GM18951 (cell line): ENCODE measurements at regions not wholly inside any gene's neighbourhood (a gene's known extent, or its start where the extent isn't known, plus 50 kb on each side); places are given as distances from the start of the nearest gene placed in this dataset.
"Not testable (repeated sequence)": the region's sequence is repeated elsewhere in the genome, so short reads cannot be mapped to it uniquely, and the experiment has no call there.

Experiments used
- POLR2A ChIP-seq: IDR thresholded peaks from 4 replicates; pipeline ENCODE4 v1.6.1; 2011; ENCODE audit warnings: mild to moderate bottlenecking; ENCODE audit not compliant: insufficient read length, insufficient read depth; ENCODE audit errors: extremely low read depth
- in situ Hi-C: fragments of 300-500 bp; cut with MboI; formaldehyde crosslinking; loops from one replicate; pipeline ENCODE4 v1.12.0; 2022; ENCODE audit warnings: low sequenced_read_pairs, mixed read lengths, inconsistent platforms; ENCODE audit not compliant: unreplicated experiment

DNA sequence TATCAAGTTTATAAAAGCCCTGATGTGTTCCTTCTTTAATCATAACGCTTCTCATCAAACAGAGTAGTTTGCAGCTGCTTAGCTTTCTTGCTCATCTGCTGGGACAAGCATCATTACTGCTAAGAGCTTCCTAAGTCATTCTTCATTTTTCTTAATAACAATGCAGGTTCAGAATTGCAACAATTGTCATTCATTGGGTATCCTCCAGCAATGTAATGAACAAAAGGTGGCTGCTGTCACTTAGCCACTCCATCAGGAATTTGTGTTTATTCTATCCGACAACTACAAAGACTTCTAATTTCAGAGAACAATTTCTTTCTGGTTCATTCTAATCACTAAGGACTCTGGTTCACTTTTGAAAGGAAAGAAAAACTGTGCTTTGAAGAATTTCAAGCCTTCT lies 836.7 kb upstream of the CDH10 start:
- in situ Hi-C loops, result no loop called here
- TF ChIP-seq POLR2A, result no peak

DNA sequence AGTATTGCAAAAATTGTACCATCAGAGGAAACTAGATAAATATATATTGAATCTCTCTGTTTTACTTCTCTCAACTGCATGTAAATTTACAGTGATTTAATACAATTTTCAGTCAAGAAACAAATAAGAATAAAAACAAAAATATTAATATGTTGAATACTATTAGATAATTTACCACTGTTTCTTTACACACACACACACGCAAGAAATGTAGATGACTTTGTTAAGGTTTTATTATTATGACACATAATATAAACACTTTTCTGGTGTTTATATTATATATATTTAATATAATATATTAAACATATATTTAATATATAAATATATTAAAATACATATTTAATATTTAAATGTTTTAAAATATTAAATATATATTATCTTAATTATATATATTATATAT lies 814.3 kb upstream of the CDH10 start:
- in situ Hi-C loops, result no loop called here
- TF ChIP-seq POLR2A, result no peak

DNA sequence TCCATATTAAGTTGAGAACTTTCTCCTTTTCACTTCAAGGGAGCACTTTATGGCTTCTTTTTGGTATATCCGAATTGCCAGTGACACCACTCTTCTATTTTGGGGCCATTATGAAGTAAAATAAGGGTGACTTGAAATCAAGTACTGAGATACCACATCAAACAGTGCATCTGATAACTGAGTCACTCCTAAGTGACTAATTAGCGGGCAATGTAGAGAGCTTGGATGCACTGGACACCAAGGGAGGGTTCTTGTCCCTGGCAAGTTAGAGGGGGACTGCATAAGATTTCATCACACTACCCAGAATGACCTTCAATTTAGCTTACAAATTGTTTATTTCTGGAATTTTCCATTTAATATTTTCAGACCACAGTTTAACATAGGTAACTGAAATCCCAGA lies 813.9 kb upstream of the CDH10 start:
- TF ChIP-seq POLR2A, result no peak
- in situ Hi-C loops, result no loop called here

DNA sequence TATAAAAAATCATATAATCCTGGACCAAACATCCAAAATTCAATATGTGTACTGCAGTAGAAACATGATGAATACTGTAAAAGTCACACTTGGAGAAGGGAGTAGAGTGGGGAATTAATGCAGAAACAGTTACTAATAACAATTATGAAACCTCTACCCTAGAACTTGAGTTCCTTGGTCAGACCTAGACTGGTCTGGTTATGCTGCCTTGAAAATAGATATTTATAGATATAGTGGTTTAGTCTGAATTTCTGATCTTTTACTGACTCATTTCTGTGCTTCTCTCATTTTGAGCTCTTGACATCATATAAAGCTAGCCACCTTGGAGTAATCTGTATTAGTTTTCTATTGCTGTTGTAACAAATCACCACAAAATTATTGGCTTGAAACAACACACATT lies 808.7 kb upstream of the CDH10 start:
- no peak for TF ChIP-seq POLR2A
- in situ Hi-C loops, result no loop called here

DNA sequence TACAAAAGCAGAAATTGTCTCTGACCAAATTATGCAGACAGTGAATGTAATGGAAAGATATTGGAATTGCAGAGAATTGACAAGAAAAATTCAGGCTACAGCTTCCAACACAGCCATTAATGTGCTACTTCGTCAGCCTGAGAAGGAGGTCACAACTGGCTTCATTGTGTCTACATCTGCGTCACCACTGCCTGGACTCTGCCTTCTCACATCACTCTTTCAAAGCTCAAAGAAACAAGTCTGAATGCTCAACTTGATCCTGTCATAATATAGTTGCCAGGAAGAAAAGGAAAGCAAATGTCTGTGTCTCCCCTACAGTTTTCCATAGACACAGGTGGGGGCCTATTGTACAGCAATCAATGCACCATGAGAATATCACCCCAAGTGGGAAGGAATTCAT lies 806.5 kb upstream of the CDH10 start:
- in situ Hi-C loops, result no loop called here
- no peak for TF ChIP-seq POLR2A

- TF ChIP-seq POLR2A, result no peak
- in situ Hi-C loops, result no loop called here
These were observed 803.9 kb upstream of the CDH10 start for GRCh38 chr5:25448646-25449045.

DNA sequence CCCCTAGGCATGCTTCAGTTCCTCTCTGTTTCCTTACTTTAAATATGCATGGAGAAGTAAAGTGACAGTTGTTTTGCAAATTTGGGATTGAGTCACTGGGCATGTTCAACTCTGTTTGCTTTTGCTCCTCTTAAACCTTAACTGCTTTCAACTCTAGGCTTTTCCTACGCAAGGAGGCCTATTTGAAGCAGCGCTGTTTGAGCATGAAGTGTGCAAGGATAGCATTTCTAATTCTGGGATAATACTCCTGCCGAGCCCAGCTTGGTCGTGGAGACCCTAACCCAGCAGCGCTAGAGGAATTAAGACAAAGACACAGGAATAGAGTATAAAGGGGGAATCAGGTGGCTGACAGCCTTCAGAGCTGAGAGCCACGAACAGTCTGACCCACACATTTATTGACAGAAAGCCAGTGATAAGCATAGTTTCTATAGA lies 803.4 kb upstream of the CDH10 start:
- in situ Hi-C loops, result no loop called here
- no peak for TF ChIP-seq POLR2A

DNA sequence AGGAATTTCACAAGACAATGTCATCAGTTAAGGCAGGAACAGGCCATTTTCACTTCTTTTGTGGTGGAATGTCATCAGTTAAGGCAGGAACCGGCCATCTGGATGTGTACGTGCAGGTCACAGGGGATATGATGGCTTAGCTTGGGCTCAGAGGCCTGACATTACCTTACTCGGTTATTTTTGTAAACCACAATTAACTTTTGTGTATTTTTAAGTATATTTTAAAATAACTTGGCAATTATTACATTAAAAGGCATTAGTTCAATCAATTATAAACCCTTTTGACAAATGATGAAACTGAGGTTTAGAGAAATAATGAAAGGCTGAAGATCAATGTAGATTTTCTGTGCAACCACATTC lies 801.3 kb upstream of the CDH10 start:
- in situ Hi-C loops, result not testable (repeated sequence)

GRCh38 chr5:25445381-25446060 lies 800.7 kb upstream of the CDH10 start:
- in situ Hi-C loops, result not testable (repeated sequence)

DNA sequence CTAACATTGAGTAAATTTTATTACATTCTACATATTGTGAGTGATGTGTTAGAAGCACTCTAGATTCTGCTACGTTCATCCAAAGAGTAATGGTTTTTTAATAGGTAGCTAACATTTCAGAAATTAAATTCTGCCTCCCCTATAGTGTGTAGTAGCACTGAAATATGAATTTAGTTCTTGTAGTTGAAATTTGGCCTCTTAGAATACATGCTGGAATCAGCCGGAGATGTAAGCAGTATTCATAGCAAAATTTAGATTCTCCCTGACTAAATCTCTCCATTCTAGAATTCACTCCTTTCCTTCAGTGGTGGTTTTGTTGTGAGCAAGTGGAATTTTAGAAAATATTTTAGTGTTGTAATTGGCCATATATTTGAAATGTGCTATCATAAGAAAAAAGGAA lies 799.9 kb upstream of the CDH10 start:
- TF ChIP-seq POLR2A, result no peak
- in situ Hi-C loops, result no loop called here

DNA sequence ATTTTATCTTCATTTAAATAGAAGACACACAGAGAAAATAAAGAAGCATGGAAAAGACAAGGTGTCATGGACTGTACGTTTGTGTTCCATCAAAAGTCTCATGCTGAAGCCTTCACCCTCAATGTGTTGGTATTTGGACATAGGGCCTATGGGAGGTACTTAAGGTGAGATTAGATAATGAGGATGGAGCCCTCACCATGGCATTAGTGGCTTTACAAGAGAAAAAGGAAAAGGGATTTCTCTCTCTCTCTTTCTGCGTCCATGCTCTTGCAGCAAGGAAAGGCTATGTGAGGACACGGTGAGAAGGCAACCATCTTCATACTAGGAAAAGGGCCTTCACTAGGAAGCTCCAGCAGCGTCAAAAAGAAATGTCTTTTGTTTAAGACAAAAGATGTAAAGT lies 797.0 kb upstream of the CDH10 start:
- in situ Hi-C loops, result no loop called here
- TF ChIP-seq POLR2A, result no peak

DNA sequence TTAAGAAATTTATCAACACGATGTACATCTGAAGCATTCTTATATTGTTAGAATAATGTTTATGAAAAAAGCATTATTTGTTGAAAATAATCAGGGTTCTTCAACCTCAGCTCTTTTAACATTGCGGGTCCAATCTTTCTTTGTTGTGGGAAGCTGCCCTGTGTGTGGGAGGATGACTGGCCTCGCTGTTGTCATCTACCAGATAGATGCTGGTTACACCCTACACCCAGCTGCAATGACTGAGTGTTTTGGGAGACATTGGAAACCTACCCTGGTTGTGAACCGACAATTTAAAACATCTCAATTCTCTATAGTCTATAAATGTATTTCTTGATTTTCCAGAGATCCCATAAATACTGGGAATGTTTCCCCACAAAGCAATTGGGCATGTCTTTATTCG lies 794.2 kb upstream of the CDH10 start:
- TF ChIP-seq POLR2A, result no peak
- in situ Hi-C loops, result no loop called here

GRCh38 chr5:25438375-25438774 lies 793.6 kb upstream of the CDH10 start:
- in situ Hi-C loops, result not testable (repeated sequence)

GRCh38 chr5:25436452-25436851 lies 791.7 kb upstream of the CDH10 start:
- in situ Hi-C loops, result no loop called here
- TF ChIP-seq POLR2A, result no peak

- in situ Hi-C loops, result no loop called here
- no peak for TF ChIP-seq POLR2A
These were observed 791.1 kb upstream of the CDH10 start for GRCh38 chr5:25435882-25436281.
